HG03066 (cell line): ENCODE measurements at regions not wholly inside any gene's neighbourhood (a gene's known extent, or its start where the extent isn't known, plus 50 kb on each side); places are given as distances from the start of the nearest gene placed in this dataset.

Experiments
- ATAC-seq: cut with Tn5 transposase; IDR thresholded peaks from one replicate; pipeline ENCODE4 v1.9.1; 2021; ENCODE audit warnings: low read depth; ENCODE audit not compliant: unreplicated experiment

DNA sequence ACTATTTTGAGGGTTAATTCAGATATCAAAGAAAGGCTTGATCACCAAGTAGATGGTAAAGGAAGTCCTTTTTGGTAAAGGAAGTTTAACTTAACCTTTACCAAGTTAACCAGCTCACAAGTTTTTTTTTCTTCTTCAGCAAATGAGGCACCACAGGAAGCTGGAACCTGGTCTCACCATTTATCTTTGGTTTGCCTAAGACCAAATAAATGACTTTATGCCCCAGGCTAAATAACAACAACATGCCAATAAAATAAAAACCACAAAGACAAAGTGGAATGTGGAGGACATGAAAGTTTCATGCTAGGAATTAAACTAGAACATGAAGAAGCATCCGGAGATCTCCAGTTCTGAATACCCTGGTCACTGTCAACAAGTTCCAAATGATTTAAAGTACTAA, 116.8 kb upstream of the PRICKLE1 start:
- no peak for ATAC-seq

DNA sequence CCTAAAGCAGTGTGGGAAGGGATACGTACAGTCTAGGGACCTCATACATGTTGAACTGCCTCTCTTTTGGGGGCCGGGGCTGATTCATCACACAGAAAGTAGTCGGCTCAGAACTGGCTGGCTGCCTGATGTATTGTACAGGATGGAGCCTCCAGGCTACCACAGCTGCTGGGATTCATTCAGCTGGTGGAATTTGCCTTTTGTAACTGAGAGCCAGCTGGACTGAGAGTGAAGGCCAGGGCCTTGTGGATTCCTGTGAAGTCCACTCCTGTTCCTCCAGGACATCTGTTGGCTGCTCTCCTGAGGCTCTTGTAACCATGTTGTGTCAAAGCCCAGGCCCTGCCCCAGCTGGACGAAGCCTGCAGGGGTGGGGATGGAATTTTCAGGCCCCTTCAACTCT, 116.3 kb upstream of the PRICKLE1 start:
- ATAC-seq, result no peak

DNA sequence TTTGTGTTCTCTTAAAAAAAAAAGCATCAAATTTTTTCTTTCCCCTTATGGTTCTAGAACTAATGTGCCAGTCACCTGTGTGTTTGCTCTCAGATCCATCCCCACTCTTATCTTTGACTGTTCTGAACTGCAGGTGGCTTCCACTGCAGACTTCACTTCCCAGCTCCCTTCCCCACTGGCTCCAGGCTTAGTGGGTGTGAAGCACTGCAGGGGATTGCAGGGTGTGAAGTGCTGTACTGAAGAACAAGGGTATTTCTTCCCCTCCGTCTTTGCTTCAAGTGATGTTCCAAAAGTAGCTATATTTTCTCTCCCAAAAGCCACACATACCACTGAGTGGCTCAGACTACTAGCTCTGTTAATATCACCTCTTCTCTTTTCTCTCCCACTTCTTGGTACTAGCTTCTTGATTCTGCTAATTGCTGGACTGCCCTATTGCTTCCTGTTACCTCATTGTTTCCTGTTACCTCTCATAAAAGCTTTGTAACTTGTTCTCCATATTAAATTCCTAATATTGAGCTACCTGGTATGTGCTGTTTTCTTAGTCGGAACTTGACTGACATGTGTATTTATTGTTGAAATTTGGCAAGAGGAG, 115.4 kb upstream of the PRICKLE1 start:
- no peak for ATAC-seq

GRCh38 chr12:42704340-42704739, 114.8 kb upstream of the PRICKLE1 start:
- no peak for ATAC-seq

DNA sequence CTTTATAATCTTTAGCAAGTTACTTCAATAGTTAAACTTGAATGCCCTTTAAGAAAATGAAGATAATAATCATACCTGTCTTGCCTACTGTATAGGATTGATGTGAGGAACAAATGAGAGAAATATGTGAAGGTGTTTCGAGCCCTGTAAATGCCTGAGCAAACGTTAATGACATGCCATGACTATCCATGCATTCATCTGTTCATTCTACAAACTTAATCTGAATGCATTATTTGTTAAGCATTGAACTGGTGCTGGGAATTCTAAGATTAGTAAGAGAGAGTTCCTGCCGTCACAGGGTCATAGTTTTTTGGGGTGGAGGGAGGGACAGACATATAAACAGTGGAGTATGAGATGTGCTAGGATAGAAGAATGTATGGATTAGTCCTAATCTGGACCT, 111.5 kb upstream of the PRICKLE1 start:
- ATAC-seq, result no peak

DNA sequence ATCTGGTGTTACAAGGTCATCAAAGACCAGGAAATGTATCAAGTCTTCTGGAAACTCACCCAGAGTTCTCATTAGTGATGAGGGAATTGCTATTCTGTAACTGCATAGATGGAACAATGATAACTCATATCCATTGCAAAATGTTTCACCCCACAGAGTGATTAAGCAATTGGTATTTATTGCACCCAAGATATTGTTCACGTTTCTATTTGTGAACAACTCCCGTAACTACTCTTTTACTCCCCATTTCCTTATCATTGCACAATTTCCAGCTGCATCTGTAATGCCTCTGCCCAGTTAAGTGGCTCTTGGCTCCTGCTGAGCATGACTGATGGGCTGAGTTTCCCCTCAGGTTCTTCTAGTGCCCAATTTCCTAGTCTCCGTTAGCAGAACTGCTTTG, 108.7 kb upstream of the PRICKLE1 start:
- no peak for ATAC-seq

GRCh38 chr12:42696406-42697149, 107.0 kb upstream of the PRICKLE1 start:
- ATAC-seq, result no peak

DNA sequence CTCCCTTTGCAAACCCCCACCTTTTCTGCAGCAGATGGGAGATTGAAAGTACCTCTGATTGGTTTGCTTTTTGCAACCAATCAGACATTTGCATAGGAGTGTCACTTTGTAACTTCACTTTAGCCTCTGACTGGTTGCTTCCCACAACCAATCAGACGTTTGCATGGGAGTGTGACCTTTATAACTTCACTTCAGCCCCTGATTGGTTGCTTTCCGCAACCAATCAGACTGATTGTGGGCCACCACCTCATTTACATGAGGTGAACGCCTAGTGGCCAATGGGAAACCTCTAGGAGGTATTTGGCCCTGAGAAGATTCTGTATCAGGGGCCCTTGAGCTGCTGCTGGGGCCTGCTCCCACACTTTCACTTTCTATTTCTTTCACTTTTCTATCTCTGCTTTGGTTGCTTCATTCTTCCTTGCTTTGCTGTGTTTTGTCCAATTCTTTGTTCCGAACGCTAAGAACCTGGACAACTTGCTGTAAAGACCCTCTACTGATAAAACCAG, 106.0 kb upstream of the PRICKLE1 start:
- ATAC-seq, result no peak

GRCh38 chr12:42692749-42693148, 103.2 kb upstream of the PRICKLE1 start:
- ATAC-seq, result no peak

GRCh38 chr12:42691991-42692557, 102.5 kb upstream of the PRICKLE1 start:
- ATAC-seq, result no peak

DNA sequence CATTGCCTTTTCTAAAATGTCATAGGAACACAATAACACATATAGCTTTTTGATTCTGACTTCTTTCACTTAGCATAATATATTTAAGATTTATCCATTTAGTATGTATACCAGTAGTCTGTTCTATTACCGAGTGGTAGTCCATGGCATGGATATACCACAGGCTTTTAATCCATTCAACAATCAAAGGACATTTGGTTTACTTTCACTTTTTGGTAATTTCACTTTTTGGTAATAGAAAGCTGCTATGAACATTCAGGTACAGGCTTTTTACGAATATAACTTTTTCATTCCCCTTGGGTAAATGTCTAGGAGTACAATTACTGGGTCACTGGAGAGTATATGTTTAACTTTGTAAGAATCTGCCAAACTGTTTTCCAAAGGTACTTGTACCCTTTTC, 100.7 kb upstream of the PRICKLE1 start:
- ATAC-seq, result no peak

DNA sequence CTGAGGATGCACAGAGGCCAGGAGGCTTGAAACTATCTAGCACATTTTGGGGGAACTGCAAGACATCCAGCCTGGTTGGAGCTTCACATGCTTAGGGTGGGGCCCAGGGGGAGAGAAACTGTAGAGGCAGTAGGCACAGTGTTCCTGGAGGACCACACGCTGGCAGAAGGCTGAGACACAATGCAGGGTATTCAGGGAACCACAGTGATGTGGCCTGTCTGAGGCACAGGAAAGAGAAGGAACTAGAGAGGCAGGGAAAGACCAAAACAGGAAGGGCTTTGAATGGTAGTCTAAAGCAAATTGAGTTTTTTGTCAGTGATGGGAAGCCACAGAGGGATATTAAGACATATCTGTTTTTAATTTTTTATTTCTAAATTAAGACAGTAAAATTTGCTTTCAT, 100.2 kb upstream of the PRICKLE1 start:
- no peak for ATAC-seq

- ATAC-seq, result no peak
Observed at GRCh38 chr12:42686514-42687172, 97.1 kb upstream of the PRICKLE1 start.

DNA sequence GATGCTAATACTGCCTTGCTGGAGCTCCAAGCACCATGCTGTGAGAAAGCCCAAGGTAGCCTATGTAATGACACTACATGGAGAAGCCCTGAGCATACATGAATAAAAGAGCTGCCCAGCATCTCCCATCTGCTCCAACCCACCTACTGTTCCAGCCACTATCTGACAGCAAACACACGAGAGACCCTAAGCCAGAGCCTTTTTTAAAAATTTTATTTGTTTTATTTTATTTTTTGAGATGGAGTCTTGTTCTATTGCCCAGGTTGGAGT, 95.2 kb upstream of the PRICKLE1 start:
- no peak for ATAC-seq

GRCh38 chr12:42683933-42684801, 94.6 kb upstream of the PRICKLE1 start:
- ATAC-seq, result no peak

- ATAC-seq, result no peak
Observed at GRCh38 chr12:42683266-42683665, 93.7 kb upstream of the PRICKLE1 start.

DNA sequence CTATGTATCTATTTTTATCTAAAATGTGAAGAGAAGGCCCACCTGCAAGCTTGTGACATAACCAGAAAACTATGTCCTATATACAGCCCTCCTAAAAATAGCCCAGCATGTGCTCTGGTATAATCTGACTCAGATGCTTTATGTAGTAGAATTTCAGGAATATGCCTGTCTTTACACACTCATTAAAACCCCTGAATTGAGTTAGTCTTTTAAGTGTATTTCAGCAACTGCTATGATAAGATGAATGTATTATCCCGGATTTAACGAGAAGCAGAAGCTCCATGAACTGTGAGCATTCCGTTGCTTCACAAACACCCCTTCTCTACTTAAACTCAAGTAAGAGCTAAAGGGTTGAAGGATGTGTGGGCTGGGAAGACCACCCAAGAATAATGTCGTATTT, 89.9 kb upstream of the PRICKLE1 start:
- no peak for ATAC-seq

DNA sequence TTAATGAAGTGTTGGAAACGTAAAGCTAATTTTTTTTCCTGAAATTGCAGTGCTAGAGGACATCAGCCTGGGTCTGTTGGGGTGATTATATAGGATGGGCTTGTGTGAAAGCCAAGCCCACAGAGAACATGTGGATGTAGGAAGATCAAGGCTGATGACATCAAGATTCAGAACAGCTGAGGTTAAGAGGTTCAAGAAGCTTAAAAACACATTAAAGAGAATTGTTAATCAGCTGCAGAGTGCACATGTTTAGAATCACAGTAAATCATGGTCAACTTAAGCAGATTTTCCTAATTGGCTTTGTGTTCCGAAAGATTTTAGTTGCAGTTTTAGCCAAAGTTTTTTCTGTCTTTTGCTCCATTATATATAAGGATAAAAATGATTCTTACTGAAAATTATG, 87.9 kb upstream of the PRICKLE1 start:
- ATAC-seq, result no peak

GRCh38 chr12:42673535-42673934, 84.0 kb upstream of the PRICKLE1 start:
- no peak for ATAC-seq

- ATAC-seq, result no peak
Observed at GRCh38 chr12:42670719-42671118, 81.2 kb upstream of the PRICKLE1 start.

GRCh38 chr12:42669553-42669952, 80.0 kb upstream of the PRICKLE1 start:
- ATAC-seq, result no peak
